Effector memory CD4-positive, alpha-beta T cell (primary cell): ENCODE measurements at regions not wholly inside any gene's neighbourhood (a gene's known extent, or its start where the extent isn't known, plus 50 kb on each side); places are given as distances from the start of the nearest gene placed in this dataset.

Experiments used
- DNase-seq, 3 donors: peaks; one replicate each; pipeline ENCODE4 v3.0.0-alpha.2; 2020
- H3K27ac ChIP-seq: 2 replicates; pipeline ENCODE4 v1.7.0; 2013; ENCODE audit warnings: mild to moderate bottlenecking, low read length, moderate library complexity; ENCODE audit not compliant: insufficient read depth, poor library complexity, severe bottlenecking
- H3K27me3 ChIP-seq: replicated peaks from 2 replicates; pipeline ENCODE4 v1.7.0; 2013; ENCODE audit warnings: mild to moderate bottlenecking, low read length; ENCODE audit not compliant: insufficient read depth, control insufficient read depth, poor library complexity, severe bottlenecking
- H3K36me3 ChIP-seq: 2 replicates; pipeline ENCODE4 v1.7.0; 2013; ENCODE audit warnings: mild to moderate bottlenecking, low read length, moderate library complexity; ENCODE audit not compliant: control insufficient read depth, insufficient read depth
- H3K4me1 ChIP-seq: 2 replicates; pipeline ENCODE4 v1.7.0; 2013; ENCODE audit warnings: low read length, mild to moderate bottlenecking; ENCODE audit not compliant: control insufficient read depth, insufficient read depth, poor library complexity, severe bottlenecking
- H3K4me3 ChIP-seq: 2 replicates; pipeline ENCODE4 v1.7.0; 2013; ENCODE audit warnings: low read length, low read depth, mild to moderate bottlenecking; ENCODE audit not compliant: insufficient read depth, poor library complexity, severe bottlenecking
- H3K9me3 ChIP-seq: 2 replicates; pipeline ENCODE4 v1.7.0; 2013; ENCODE audit warnings: mild to moderate bottlenecking, low read length, moderate library complexity; ENCODE audit not compliant: control insufficient read depth

DNA sequence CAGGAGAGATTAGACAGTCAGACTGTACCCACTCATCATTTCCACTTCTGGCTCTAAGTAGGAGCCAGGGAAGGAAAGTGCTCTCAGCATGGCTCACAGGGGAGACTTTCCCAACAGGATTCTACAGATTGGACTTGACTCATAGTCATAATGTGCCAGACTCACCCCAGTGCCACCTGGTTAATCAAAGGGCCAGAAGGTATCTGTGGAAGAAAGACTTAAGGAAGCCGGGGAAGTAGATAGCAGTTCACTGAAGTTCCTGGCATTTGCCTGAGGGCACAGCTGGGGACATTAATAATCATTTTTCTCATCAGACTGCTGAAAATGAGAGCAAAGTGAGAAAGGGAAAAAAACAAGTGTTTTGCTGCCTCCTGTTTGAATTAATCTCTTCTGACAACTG, 717.5 kb downstream of the TUSC7 start:
- no peak overlapping the region for H3K27ac ChIP-seq
- H3K27me3 ChIP-seq = no peaks in the 10 kb centered on the region
- H3K4me3 ChIP-seq = no peak overlapping the region
- no peak for DNase-seq
- H3K9me3 ChIP-seq = no peaks in the 10 kb centered on the region
- no peaks in the 10 kb centered on the region for H3K36me3 ChIP-seq
- no peaks in the 10 kb centered on the region for H3K4me1 ChIP-seq

DNA sequence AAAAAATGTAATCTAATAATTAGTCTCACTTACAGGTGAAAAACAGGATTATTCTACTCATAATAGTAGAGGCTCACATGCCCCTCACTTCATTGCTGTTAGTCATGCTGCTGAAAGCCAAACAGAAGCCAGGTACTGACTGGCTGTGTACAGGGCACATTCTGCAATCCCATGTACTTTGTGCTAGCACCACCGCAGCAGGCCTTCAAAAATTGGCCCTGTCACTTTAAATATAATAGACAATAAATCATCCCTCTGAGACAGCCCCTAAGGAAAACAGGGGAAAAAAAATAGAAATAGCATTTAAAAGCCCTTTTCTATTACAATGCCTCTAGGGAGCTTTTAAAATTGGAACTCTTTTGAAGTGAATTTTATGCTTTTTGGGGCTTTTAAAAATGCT, 723.8 kb downstream of the TUSC7 start:
- Histone ChIP-seq H3K4me1 (no peaks in the 10 kb centered on the region), H3K27me3 (no peaks in the 10 kb centered on the region), H3K27ac (no peak overlapping the region), H3K4me3 (no peak overlapping the region), H3K36me3 (no peaks in the 10 kb centered on the region), H3K9me3 (no peaks in the 10 kb centered on the region)
- DNase-seq = no peak

DNA sequence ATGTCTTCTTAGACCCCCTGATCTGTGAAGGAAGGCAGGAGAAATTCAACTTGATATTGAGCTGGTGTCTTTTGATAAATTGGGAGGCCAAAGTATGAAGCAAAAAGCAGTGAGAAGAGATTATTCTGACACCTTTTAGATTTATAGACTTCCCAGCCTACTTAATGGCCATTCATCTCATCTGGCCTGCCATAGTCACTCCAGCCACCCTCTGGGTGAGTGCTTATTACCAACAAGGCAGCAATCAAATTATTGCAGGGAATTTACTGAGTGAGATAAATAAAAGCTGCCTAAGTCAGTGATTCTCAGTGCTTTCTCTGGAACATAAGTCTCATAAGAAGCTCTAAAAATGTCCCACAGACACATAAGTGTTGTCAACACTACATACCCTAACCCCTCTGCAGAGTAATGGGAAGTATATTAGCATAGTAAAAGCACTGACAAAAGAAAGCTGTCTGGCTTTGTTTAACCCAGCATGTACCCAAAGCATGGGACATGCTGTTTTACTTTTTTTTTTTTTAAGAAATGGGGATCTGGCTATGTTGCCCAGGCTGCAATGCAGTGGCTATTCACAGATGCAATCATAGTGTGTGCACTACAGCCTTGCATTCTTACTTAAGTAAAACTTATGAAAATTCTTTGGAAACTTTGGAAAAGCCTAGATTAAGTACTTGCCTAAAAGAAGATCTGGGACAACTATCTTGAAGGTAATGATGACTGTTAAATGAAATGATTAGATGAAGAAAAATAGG, 725.3 kb downstream of the TUSC7 start:
- no peaks in the 10 kb centered on the region for H3K36me3 ChIP-seq
- no peaks in the 10 kb centered on the region for H3K27me3 ChIP-seq
- DNase-seq = no peak
- H3K4me1 ChIP-seq = no peaks in the 10 kb centered on the region
- no peak overlapping the region for H3K4me3 ChIP-seq
- no peak overlapping the region for H3K27ac ChIP-seq
- no peaks in the 10 kb centered on the region for H3K9me3 ChIP-seq

DNA sequence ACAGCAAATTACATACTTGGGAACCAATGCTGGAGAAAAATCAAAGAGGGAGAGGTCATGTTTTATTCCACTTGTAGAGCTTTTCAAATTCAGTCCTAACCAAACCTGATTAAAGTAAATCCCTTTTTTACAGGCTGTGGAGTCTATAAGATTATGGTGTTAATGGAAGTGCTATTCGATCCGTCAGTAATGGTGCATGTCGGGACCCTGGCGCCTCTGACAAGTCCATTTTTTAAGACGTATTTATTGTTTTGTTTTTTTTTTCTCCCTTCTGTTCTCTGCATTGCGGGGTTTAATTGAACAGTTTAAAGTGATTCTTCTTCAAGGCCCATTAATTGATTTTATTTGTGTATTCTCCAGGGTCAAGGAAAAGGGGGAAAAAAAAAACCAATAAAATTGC, 725.9 kb downstream of the TUSC7 start:
- H3K27me3 ChIP-seq = no peaks in the 10 kb centered on the region

DNA sequence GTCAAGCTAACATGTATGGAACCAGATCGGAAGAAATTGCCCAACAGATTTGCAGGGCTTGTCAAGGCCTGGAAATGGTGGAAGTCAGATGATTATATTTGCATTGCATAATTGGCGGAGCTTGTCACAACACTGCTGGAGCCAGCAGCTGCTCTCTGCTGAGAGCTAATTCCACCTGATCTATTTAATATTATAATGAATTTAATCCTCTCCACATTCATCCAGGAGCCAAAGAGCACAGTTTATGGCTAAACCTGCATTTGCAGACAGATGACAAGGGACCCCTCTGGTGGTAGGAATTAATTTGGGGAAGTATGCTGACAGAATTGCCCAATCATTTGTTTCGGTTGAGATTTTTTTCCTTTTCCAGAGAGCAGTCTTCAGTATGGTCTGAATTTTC, 730.2 kb downstream of the TUSC7 start:
- Histone ChIP-seq H3K9me3 (no peaks in the 10 kb centered on the region), H3K36me3 (no peaks in the 10 kb centered on the region), H3K27ac (no peak overlapping the region), H3K4me3 (no peak overlapping the region), H3K27me3 (no peaks in the 10 kb centered on the region), H3K4me1 (no peaks in the 10 kb centered on the region)
- no peak for DNase-seq

More for the DNA sequence above, 725.9 kb downstream of the TUSC7 start:
- Histone ChIP-seq H3K27ac (no peak overlapping the region), H3K4me1 (no peaks in the 10 kb centered on the region), H3K9me3 (no peaks in the 10 kb centered on the region), H3K36me3 (no peaks in the 10 kb centered on the region), H3K4me3 (no peak overlapping the region)
- no peak for DNase-seq

DNA sequence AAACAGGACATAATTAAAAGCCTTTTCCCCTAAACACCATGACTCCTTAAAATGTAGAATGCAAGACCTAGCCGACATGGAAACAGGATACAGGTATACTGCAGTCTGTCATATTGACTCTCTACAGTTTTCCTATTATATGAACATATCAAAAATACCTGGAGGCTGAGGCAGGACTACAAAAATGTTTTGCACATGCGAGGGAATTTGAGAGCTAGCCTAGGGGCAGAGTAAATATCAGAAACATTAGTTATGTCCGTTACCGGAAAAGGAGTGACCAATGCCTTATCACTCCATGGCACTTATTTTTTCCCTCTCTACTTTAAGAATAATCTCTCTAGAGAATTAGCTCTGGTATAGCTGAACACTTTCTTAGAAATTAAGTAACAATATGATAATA, 732.3 kb downstream of the TUSC7 start:
- H3K27me3 ChIP-seq = no peaks in the 10 kb centered on the region
- H3K4me1 ChIP-seq = no peaks in the 10 kb centered on the region
- DNase-seq = no peak
- H3K9me3 ChIP-seq = no peaks in the 10 kb centered on the region
- H3K27ac ChIP-seq = no peak overlapping the region
- H3K36me3 ChIP-seq = no peaks in the 10 kb centered on the region
- H3K4me3 ChIP-seq = no peak overlapping the region

DNA sequence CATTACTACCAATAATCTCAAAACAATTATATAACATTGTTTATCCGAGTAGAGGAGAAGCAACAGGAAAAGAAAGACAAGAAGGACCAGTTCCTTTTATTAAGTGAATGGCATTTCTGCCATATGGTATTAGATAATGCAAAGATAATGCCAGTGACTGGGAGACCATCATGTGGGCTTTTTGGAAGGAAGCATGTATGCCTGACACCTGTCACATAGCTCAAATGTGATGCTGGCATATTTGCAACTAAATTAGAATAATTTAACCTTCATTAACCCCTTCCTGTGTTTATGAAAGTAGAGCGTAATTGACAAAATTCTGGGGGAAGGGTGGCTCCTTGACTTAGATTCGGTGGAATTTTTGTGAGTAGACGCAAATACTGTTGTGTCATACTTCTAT, 733.0 kb downstream of the TUSC7 start:
- H3K27me3 ChIP-seq = no peaks in the 10 kb centered on the region
- H3K4me1 ChIP-seq = no peaks in the 10 kb centered on the region
- no peak overlapping the region for H3K4me3 ChIP-seq
- no peak overlapping the region for H3K27ac ChIP-seq
- DNase-seq = no peak
- H3K9me3 ChIP-seq = no peaks in the 10 kb centered on the region
- H3K36me3 ChIP-seq = no peaks in the 10 kb centered on the region

DNA sequence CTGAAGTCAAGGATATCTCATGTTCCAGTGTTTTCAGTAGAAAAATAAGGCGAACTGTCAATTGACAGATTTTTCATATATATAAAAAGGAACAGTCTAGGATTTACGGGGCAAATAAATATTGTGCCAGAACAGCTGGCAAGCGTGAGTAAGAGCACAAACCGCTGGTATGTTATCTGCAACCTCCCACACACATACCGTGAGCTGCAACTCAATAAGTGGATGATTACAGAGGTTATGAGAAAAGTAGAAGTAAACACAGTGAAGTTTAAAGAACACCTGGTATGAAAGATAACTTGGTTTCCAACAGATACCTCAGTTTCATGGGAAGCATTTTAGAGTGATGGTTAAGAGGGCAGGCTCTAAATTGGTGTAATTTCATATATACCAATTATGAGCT, 733.4 kb downstream of the TUSC7 start:
- no peaks in the 10 kb centered on the region for H3K36me3 ChIP-seq
- H3K4me3 ChIP-seq = no peak overlapping the region
- no peaks in the 10 kb centered on the region for H3K27me3 ChIP-seq
- DNase-seq = no peak
- no peak overlapping the region for H3K27ac ChIP-seq
- H3K9me3 ChIP-seq = no peaks in the 10 kb centered on the region
- no peaks in the 10 kb centered on the region for H3K4me1 ChIP-seq

DNA sequence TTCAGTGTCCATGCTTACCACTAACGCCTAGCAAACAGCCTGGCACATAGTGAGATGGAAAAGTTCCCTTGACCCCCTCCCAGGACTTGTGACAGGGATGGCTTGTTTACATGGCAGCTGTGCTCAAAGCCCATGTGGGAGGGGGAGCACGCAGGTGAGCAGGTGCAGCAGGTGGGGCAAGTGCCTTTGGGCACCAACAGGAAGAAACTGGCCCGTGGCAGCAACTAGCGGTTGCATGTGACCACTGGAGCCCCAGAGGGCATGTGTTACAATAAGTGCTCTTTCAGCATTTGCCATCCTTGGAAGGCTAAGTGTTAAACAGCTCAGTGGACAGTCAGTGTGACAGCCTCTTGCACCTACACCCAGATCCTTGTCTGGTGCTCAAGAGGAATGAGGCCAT, 734.6 kb downstream of the TUSC7 start:
- Histone ChIP-seq H3K36me3 (no peaks in the 10 kb centered on the region), H3K27ac (no peak overlapping the region), H3K4me1 (no peaks in the 10 kb centered on the region)

DNA sequence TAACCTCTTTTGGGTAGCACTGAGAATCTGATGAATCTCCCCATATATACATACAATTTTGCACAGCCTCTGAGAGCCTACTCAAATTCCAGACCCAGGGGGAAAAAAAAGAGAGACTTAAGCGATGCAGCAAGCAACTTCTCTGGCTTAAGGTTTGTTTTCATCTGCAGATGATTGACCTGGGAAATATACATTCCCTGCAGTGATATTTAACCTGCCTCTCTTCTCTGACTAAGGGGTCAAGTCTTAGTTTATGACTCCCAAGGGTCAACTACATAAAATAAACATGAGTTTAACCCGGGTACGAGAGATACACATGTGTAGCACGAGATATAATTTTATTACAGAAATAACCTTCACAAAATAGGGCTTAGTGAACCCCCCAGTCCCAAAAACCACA, 737.8 kb downstream of the TUSC7 start:
- H3K27ac ChIP-seq = no peak overlapping the region
- no peak overlapping the region for H3K4me3 ChIP-seq
- no peaks in the 10 kb centered on the region for H3K4me1 ChIP-seq
- no peaks in the 10 kb centered on the region for H3K27me3 ChIP-seq
- H3K36me3 ChIP-seq = no peaks in the 10 kb centered on the region
- no peaks in the 10 kb centered on the region for H3K9me3 ChIP-seq
- no peak for DNase-seq

More for the DNA sequence above, 734.6 kb downstream of the TUSC7 start:
- no peaks in the 10 kb centered on the region for H3K27me3 ChIP-seq
- H3K9me3 ChIP-seq = no peaks in the 10 kb centered on the region
- H3K4me3 ChIP-seq = no peak overlapping the region
- no peak for DNase-seq
